CD4-positive, alpha-beta T cell (primary cell): ENCODE measurements at regions not wholly inside any gene's neighbourhood (a gene's known extent, or its start where the extent isn't known, plus 50 kb on each side); places are given as distances from the start of the nearest gene placed in this dataset.

ENCODE experiments used
- ATAC-seq: fragments of 200-7000 bp; cut with Tn5 transposase; one replicate; pipeline ENCODE4 v1.10.0; 2022; ENCODE audit warnings: mild to moderate bottlenecking; ENCODE audit not compliant: poor library complexity
- CTCF ChIA-PET: fragments of 350-600 bp; sonication (Branson Sonifier 250); formaldehyde crosslinking; loops from one replicate; lab custom pipeline; 2021; ENCODE audit warnings: antibody characterized with exemption, inconsistent platforms; lab: Charles Lee
- POLR2A ChIA-PET: fragments of 350-600 bp; sonication (Branson Sonifier 250); formaldehyde crosslinking; loops from one replicate; lab custom pipeline; 2021; ENCODE audit warnings: antibody characterized with exemption, inconsistent platforms; lab: Charles Lee
- DNase-seq, 14 experiments: peaks; one replicate each; pipeline ENCODE4 v3.0.0-alpha.2; 2013 to 2020; ENCODE audit warnings: mixed read lengths in 2 of 14
- H3K27ac ChIP-seq, 2 donors: one replicate each; pipeline versions ENCODE4 v1.5.1 to v1.7.0; 2013; ENCODE audit warnings: low read length in 2 of 2, low read depth in 1 of 2, mild to moderate bottlenecking in 1 of 2
- H3K27me3 ChIP-seq, 2 experiments: 1 replicate in 1 of 2; 2 replicates in 1 of 2; pipeline versions ENCODE4 v1.6.1 to v1.7.0; 2013; ENCODE audit warnings: low read length in 2 of 2, control low read depth in 1 of 2, mild to moderate bottlenecking in 1 of 2, moderate library complexity in 1 of 2; ENCODE audit not compliant: insufficient read depth in 2 of 2, control insufficient read depth in 1 of 2
- H3K36me3 ChIP-seq: one replicate; pipeline ENCODE4 v1.6.1; 2013; ENCODE audit warnings: low read length, control low read depth; ENCODE audit not compliant: insufficient read depth
- H3K4me1 ChIP-seq: one replicate; pipeline ENCODE4 v1.6.1; 2013; ENCODE audit warnings: low read length, control low read depth; ENCODE audit not compliant: insufficient read depth
- H3K4me3 ChIP-seq: one replicate; pipeline ENCODE4 v1.5.1; 2013; ENCODE audit warnings: mild to moderate bottlenecking, low read length, moderate library complexity
- H3K9me3 ChIP-seq, 2 experiments: 1 replicate in 1 of 2; 2 replicates in 1 of 2; pipeline versions ENCODE4 v1.6.1 to v1.7.0; 2013; ENCODE audit warnings: low read length in 2 of 2, mild to moderate bottlenecking in 2 of 2, control low read depth in 1 of 2, moderate library complexity in 1 of 2; ENCODE audit not compliant: control insufficient read depth in 1 of 2, insufficient read depth in 1 of 2
- H3K27ac Mint-ChIP-seq: one replicate; pipeline ENCODE4 v1.8.0; 2020; ENCODE audit warnings: mixed read lengths
- H3K27me3 Mint-ChIP-seq: one replicate; pipeline ENCODE4 v1.8.0; 2021; ENCODE audit warnings: mixed read lengths
- H3K36me3 Mint-ChIP-seq: one replicate; pipeline ENCODE4 v1.8.0; 2021; ENCODE audit warnings: low read depth, mixed read lengths
- H3K4me1 Mint-ChIP-seq: one replicate; pipeline ENCODE4 v1.8.0; 2021; ENCODE audit warnings: low read depth, mixed read lengths
- H3K4me3 Mint-ChIP-seq: one replicate; pipeline ENCODE4 v1.8.0; 2020; ENCODE audit warnings: mild to moderate bottlenecking, mixed read lengths
- H3K9me3 Mint-ChIP-seq: one replicate; pipeline ENCODE4 v1.8.0; 2020; ENCODE audit warnings: mixed read lengths
- intact Hi-C, 2 experiments: fragments of 100-400 bp; cut with DNase I in 1 of 2; cut with micrococcal nuclease in 1 of 2; formaldehyde crosslinking; loops; one replicate each; pipeline versions ENCODE4 v1.15.1 to v1.9.0; 2023 to 2025; cut with DNase I, micrococcal nuclease
- TF ChIP-seq, protein P1 (sequence below): fragments of 200-600 bp; IDR thresholded peaks from one replicate; pipeline ENCODE4 v1.8.0; 2022; ENCODE audit warnings: antibody characterized with exemption, mild to moderate bottlenecking

GRCh38 chr6:101117393-101118135, 236.4 kb upstream of the ASCC3 start:
- H3K27ac Mint-ChIP-seq, result no peak overlapping the region
- H3K4me1 Mint-ChIP-seq, result no peaks in the 10 kb centered on the region
- no peak overlapping the region for H3K4me3 ChIP-seq
- no peaks in the 10 kb centered on the region for H3K36me3 Mint-ChIP-seq
- ChIA-PET CTCF (no interaction called here), POLR2A (no interaction called here)
- no peaks in the 10 kb centered on the region for H3K27me3 ChIP-seq
- TF ChIP-seq, protein P1, sequence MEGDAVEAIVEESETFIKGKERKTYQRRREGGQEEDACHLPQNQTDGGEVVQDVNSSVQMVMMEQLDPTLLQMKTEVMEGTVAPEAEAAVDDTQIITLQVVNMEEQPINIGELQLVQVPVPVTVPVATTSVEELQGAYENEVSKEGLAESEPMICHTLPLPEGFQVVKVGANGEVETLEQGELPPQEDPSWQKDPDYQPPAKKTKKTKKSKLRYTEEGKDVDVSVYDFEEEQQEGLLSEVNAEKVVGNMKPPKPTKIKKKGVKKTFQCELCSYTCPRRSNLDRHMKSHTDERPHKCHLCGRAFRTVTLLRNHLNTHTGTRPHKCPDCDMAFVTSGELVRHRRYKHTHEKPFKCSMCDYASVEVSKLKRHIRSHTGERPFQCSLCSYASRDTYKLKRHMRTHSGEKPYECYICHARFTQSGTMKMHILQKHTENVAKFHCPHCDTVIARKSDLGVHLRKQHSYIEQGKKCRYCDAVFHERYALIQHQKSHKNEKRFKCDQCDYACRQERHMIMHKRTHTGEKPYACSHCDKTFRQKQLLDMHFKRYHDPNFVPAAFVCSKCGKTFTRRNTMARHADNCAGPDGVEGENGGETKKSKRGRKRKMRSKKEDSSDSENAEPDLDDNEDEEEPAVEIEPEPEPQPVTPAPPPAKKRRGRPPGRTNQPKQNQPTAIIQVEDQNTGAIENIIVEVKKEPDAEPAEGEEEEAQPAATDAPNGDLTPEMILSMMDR, result no peak
- no peaks in the 10 kb centered on the region for H3K4me1 ChIP-seq
- no peak for ATAC-seq
- H3K36me3 ChIP-seq, result no peaks in the 10 kb centered on the region
- no peak for DNase-seq
- H3K9me3 Mint-ChIP-seq, result no peaks in the 10 kb centered on the region
- intact Hi-C loops, result no loop called here
- no peaks in the 10 kb centered on the region for H3K9me3 ChIP-seq
- H3K27me3 Mint-ChIP-seq, result no peaks in the 10 kb centered on the region
- no peak overlapping the region for H3K27ac ChIP-seq
- H3K4me3 Mint-ChIP-seq, result no peak overlapping the region

DNA sequence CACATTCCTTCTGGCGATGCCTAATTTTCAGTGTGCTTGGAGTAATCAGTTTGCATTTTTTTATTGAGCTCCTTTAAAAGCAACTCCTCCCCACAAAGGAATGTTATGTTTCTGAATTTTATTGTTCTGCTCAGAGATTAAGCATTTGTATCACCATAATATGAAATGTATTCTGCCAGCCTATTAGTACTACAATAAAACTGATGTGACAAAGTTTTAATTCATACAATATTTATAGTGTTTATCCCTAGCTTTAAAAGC, 236.9 kb upstream of the ASCC3 start:
- H3K4me3 ChIP-seq, result no peak overlapping the region

DNA sequence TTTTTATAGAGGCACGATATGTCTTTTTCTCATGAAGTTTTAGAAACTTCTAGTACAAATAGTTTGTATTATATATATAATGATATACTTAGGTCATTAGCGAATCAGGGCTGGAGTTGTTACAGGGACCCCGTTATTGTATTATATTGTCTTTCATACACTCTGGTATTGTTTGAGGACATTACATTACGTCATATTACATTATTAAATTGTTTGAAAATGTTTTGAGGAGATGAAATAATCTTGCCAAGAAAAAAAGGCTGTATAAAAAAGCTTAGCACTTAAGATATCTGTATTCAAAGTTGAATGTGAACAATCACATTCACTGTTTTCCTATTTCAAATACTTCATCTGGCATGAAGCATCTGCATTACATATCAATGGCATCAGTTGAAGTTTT, 239.6 kb upstream of the ASCC3 start:
- no peak overlapping the region for H3K27ac Mint-ChIP-seq
- TF ChIP-seq, protein P1, result no peak
- H3K4me3 Mint-ChIP-seq, result no peak overlapping the region
- no peak for DNase-seq
- H3K9me3 Mint-ChIP-seq, result no peaks in the 10 kb centered on the region
- no peak overlapping the region for H3K4me3 ChIP-seq
- H3K9me3 ChIP-seq, result no peaks in the 10 kb centered on the region
- H3K27me3 ChIP-seq, result no peaks in the 10 kb centered on the region
- H3K4me1 ChIP-seq, result no peaks in the 10 kb centered on the region
- H3K36me3 ChIP-seq, result no peaks in the 10 kb centered on the region
- H3K27ac ChIP-seq, result no peak overlapping the region
- POLR2A ChIA-PET, result no interaction called here
- no peak for ATAC-seq
- intact Hi-C loops, result no loop called here
- no peaks in the 10 kb centered on the region for H3K4me1 Mint-ChIP-seq
- H3K27me3 Mint-ChIP-seq, result no peaks in the 10 kb centered on the region
- H3K36me3 Mint-ChIP-seq, result no peaks in the 10 kb centered on the region
- CTCF ChIA-PET, result no interaction called here

More for the DNA sequence above, 236.9 kb upstream of the ASCC3 start:
- Mint-ChIP-seq H3K36me3 (no peaks in the 10 kb centered on the region), H3K27me3 (no peaks in the 10 kb centered on the region), H3K9me3 (no peaks in the 10 kb centered on the region), H3K4me3 (no peak overlapping the region), H3K4me1 (no peaks in the 10 kb centered on the region), H3K27ac (no peak overlapping the region)
- Histone ChIP-seq H3K27ac (no peak overlapping the region), H3K27me3 (no peaks in the 10 kb centered on the region), H3K9me3 (no peaks in the 10 kb centered on the region), H3K36me3 (no peaks in the 10 kb centered on the region), H3K4me1 (no peaks in the 10 kb centered on the region)
- ChIA-PET POLR2A (no interaction called here), CTCF (no interaction called here)
- no peak for DNase-seq
- TF ChIP-seq, protein P1, result no peak
- ATAC-seq, result no peak
- intact Hi-C loops, result no loop called here
